HepG2 (cell line): ENCODE measurements at regions not wholly inside any gene's neighbourhood (a gene's known extent, or its start where the extent isn't known, plus 50 kb on each side); places are given as distances from the start of the nearest gene placed in this dataset.

Experiments used
- ATAC-seq: fragments of 200-7000 bp; cut with Tn5 transposase; 3 replicates; pipeline ENCODE4 v1.9.1; 2020; ENCODE audit warnings: mild to moderate bottlenecking, moderate library complexity
- BruUV-seq: library from RNA; stranded (reverse); fragments of 400-500 nt; replicated peaks from 2 replicates; lab custom pipeline; 2021; lab: Mats Ljungman, UMichigan
- CTCF ChIA-PET: fragments of 300-600 bp; formaldehyde crosslinking; extraction: SDS; loops from one replicate; lab custom pipeline; 2021; ENCODE audit warnings: low total read pairs, inconsistent platforms, low intra/inter-chr PET ratio; lab: Yijun Ruan, JAX
- POLR2A ChIA-PET: fragments of 350-600 bp; sonication (Branson Sonifier 250); formaldehyde crosslinking; loops from one replicate; lab custom pipeline; 2020; ENCODE audit warnings: antibody characterized with exemption, inconsistent platforms; lab: Yijun Ruan, JAX
- DNase-seq: peaks from one replicate; pipeline ENCODE4 v3.0.0-alpha.2; 2015; ENCODE audit warnings: low spot score
- FAIRE-seq: peaks from 3 replicates; lab custom pipeline; 2011; peaks lifted over from hg19 to GRCh38; lab: Jason Lieb, UNC
- H2AFZ ChIP-seq: one replicate; pipeline ENCODE4 v1.6.1; 2011; ENCODE audit warnings: low read length, inconsistent platforms
- H3K27ac ChIP-seq: fragments of 300-600 bp; 3 replicates; pipeline ENCODE4 v1.8.0; 2011; ENCODE audit warnings: mixed run types, mild to moderate bottlenecking, mixed read lengths, low read length, inconsistent platforms; ENCODE audit not compliant: insufficient read depth; ENCODE audit errors: extremely low read length
- H3K27me3 ChIP-seq, 2 experiments: fragments of 200-600 bp in 1 of 2; 2 replicates in 1 of 2; 3 replicates in 1 of 2; pipeline versions ENCODE4 v1.6.0 to v1.8.0; 2011; ENCODE audit warnings: low read length in 2 of 2, mild to moderate bottlenecking in 2 of 2, moderate library complexity in 2 of 2, inconsistent platforms in 1 of 2; ENCODE audit not compliant: insufficient read depth in 2 of 2, control insufficient read depth in 1 of 2
- H3K36me3 ChIP-seq, 2 experiments: fragments of 200-600 bp in 1 of 2; replicated peaks in 1 of 2; 2 replicates in 1 of 2; 3 replicates in 1 of 2; pipeline versions ENCODE4 v1.5.1 to v1.8.0; 2011; ENCODE audit warnings: low read length in 2 of 2, inconsistent platforms in 1 of 2; ENCODE audit not compliant: insufficient read depth in 2 of 2, control insufficient read depth in 1 of 2
- H3K4me1 ChIP-seq: 2 replicates; pipeline ENCODE4 v1.5.1; 2012; ENCODE audit warnings: low read length, inconsistent platforms; ENCODE audit not compliant: insufficient read depth
- H3K4me2 ChIP-seq: 2 replicates; pipeline ENCODE4 v1.6.0; 2011; ENCODE audit warnings: low read depth, low read length, inconsistent platforms
- H3K4me3 ChIP-seq, 3 experiments: fragments of 200-600 bp in 1 of 3; sonication (generic), shearing (Covaris generic) in 1 of 3; replicated peaks in 1 of 3; 2 replicates each; pipeline ENCODE4 v1.5.1; 2011 to 2016; ENCODE audit warnings: low read length in 3 of 3, inconsistent platforms in 2 of 3, low read depth in 2 of 3, mild to moderate bottlenecking in 2 of 3, control low read depth in 1 of 3, mixed read lengths in 1 of 3; ENCODE audit not compliant: insufficient read depth in 1 of 3
- H3K79me2 ChIP-seq: one replicate; pipeline ENCODE4 v1.6.1; 2011; ENCODE audit warnings: low read length, inconsistent platforms; ENCODE audit not compliant: insufficient read depth
- H3K9ac ChIP-seq: 2 replicates; pipeline ENCODE4 v1.6.0; 2011; ENCODE audit warnings: mild to moderate bottlenecking, low read depth, low read length, inconsistent platforms; ENCODE audit not compliant: insufficient read depth
- H3K9me3 ChIP-seq: 2 replicates; pipeline ENCODE4 v1.5.1; 2012; ENCODE audit warnings: mild to moderate bottlenecking, low read length
- H4K20me1 ChIP-seq: 2 replicates; pipeline ENCODE4 v1.6.0; 2011; ENCODE audit warnings: inconsistent platforms, mild to moderate bottlenecking, low read length, moderate library complexity; ENCODE audit not compliant: insufficient read depth
- BORCS8-MEF2B ChIP-seq: sonication (generic); formaldehyde crosslinking; IDR thresholded peaks from 2 replicates; pipeline ENCODE4 v1.8.0; 2022; ENCODE audit warnings: mild to moderate bottlenecking, missing genetic modification reagents
- HBP1 ChIP-seq: IDR thresholded peaks from 2 replicates; pipeline ENCODE4 v1.6.1; 2016; ENCODE audit warnings: low read depth, control low read depth
- HDAC1 ChIP-seq: sonication (generic); formaldehyde crosslinking; IDR thresholded peaks from 2 replicates; pipeline ENCODE4 v1.5.1; 2020; ENCODE audit warnings: mild to moderate bottlenecking, missing genetic modification reagents
- HHEX ChIP-seq: IDR thresholded peaks from 2 replicates; pipeline ENCODE4 v1.6.1; 2016; ENCODE audit warnings: control low read depth
- PRMT3 ChIP-seq: sonication (generic); formaldehyde crosslinking; IDR thresholded peaks from 2 replicates; pipeline ENCODE4 v1.8.1; 2022; ENCODE audit warnings: low read depth, mild to moderate bottlenecking, moderate library complexity, missing genetic modification reagents, borderline replicate concordance
- RBFOX2 ChIP-seq: fragments of 200-400 bp; formaldehyde crosslinking; IDR thresholded peaks from 2 replicates; pipeline ENCODE4 v1.6.1; 2017; ENCODE audit warnings: low read depth, mild to moderate bottlenecking, low read length
- YY1 ChIP-seq: IDR thresholded peaks from 2 replicates; pipeline ENCODE4 v1.6.1; 2011; ENCODE audit warnings: low read length, low read depth, moderate library complexity, mild to moderate bottlenecking; ENCODE audit not compliant: insufficient read depth, insufficient replicate concordance
- ZNF205 ChIP-seq: IDR thresholded peaks from 2 replicates; pipeline ENCODE4 v1.6.1; 2018; ENCODE audit warnings: missing biosample characterization, missing genetic modification reagents
- ZNF232 ChIP-seq: sonication (generic); formaldehyde crosslinking; IDR thresholded peaks from 2 replicates; pipeline ENCODE4 v1.4.0; 2020; ENCODE audit warnings: missing genetic modification reagents, borderline replicate concordance
- ZNF24 ChIP-seq: fragments of 450-650 bp; IDR thresholded peaks from 2 replicates; pipeline ENCODE4 v1.6.1; 2017; ENCODE audit warnings: antibody characterized with exemption, mild to moderate bottlenecking
- ZNF33B ChIP-seq: sonication (generic); formaldehyde crosslinking; IDR thresholded peaks from 2 replicates; pipeline ENCODE4 v1.5.1; 2020; ENCODE audit warnings: mild to moderate bottlenecking, missing genetic modification reagents
- ZNF407 ChIP-seq: sonication (generic); formaldehyde crosslinking; IDR thresholded peaks from one replicate; pipeline ENCODE4 v1.5.1; 2020; ENCODE audit warnings: mild to moderate bottlenecking, missing genetic modification reagents; ENCODE audit errors: not compliant biosample characterization
- WGBS: methylation state at CpG from one replicate; pipeline ENCODE4 v1.1.6; 2017; ENCODE audit warnings: low lambda C conversion rate; 5-methylcytosine and 5-hydroxymethylcytosine counted together
- in situ Hi-C: cut with HindIII; loops from 2 replicates; pipeline ENCODE4 v1.10.0; 2017; ENCODE audit warnings: low pct_unique_long_range_greater_than_20kb; ENCODE audit not compliant: extremely low pct_ligation_motif_present
- intact Hi-C: fragments of 100-400 bp; cut with micrococcal nuclease; formaldehyde crosslinking; loops from one replicate; pipeline ENCODE4 v1.10.0; 2022; ENCODE audit not compliant: unreplicated experiment
- TF ChIP-seq, protein P1 (sequence below): sonication (generic); formaldehyde crosslinking; IDR thresholded peaks from 2 replicates; pipeline ENCODE4 v1.5.0; 2020; ENCODE audit warnings: mild to moderate bottlenecking, missing genetic modification reagents

DNA sequence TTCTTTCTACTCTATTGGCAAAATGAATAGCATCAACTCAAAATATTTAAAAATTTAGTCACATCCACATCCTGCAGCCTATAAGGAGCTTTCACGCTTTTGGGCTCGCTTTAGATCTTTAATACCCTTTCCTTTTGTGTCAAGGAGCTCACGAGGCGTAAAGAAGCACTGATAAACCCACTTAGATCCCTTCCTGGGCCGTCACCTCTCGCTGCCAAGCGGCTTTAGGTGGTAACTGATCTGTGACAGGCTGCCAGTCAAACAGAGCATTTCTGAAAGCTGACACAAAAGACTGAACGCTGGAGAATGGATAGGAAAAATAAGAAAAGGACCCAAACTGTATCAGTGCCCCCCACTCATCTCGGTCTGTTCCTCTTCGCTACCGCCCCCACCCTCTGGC, 385.7 kb upstream of the MMS22L start:
- H3K79me2 ChIP-seq: no peaks in the 10 kb centered on the region
- no peak for ATAC-seq
- no peaks in the 10 kb centered on the region for H4K20me1 ChIP-seq
- FAIRE-seq: no peak
- intact Hi-C loops: no loop called here
- in situ Hi-C loops: no loop called here
- no peak overlapping the region for H3K4me3 ChIP-seq
- 30% methylated on average over 11 of the region's 11 CpGs for WGBS
- no peak for TF ChIP-seq HBP1
- TF ChIP-seq, protein P1, sequence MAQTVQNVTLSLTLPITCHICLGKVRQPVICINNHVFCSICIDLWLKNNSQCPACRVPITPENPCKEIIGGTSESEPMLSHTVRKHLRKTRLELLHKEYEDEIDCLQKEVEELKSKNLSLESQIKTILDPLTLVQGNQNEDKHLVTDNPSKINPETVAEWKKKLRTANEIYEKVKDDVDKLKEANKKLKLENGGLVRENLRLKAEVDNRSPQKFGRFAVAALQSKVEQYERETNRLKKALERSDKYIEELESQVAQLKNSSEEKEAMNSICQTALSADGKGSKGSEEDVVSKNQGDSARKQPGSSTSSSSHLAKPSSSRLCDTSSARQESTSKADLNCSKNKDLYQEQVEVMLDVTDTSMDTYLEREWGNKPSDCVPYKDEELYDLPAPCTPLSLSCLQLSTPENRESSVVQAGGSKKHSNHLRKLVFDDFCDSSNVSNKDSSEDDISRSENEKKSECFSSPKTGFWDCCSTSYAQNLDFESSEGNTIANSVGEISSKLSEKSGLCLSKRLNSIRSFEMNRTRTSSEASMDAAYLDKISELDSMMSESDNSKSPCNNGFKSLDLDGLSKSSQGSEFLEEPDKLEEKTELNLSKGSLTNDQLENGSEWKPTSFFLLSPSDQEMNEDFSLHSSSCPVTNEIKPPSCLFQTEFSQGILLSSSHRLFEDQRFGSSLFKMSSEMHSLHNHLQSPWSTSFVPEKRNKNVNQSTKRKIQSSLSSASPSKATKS (CRISPR knock-in tag): no peak
- no peak for TF ChIP-seq HHEX (CRISPR knock-in tag)
- no peak for TF ChIP-seq ZNF33B (CRISPR knock-in tag)
- TF ChIP-seq PRMT3: no peak
- TF ChIP-seq ZNF232 (CRISPR knock-in tag): no peak
- TF ChIP-seq BORCS8-MEF2B (CRISPR knock-in tag): no peak
- no peak for TF ChIP-seq ZNF407 (CRISPR knock-in tag)
- TF ChIP-seq ZNF205 (CRISPR knock-in tag): no peak
- TF ChIP-seq RBFOX2: no peak
- TF ChIP-seq HDAC1 (CRISPR knock-in tag): no peak
- no peak for TF ChIP-seq YY1
- no peak for TF ChIP-seq ZNF24
- H3K9ac ChIP-seq: no peak overlapping the region
- no TSS peak for BruUV-seq
- H3K27ac ChIP-seq: no peak overlapping the region
- H3K36me3 ChIP-seq: no peaks in the 10 kb centered on the region
- no peak for DNase-seq
- CTCF ChIA-PET: no interaction called here
- no peak overlapping the region for H3K4me2 ChIP-seq
- POLR2A ChIA-PET: no interaction called here
- H2AFZ ChIP-seq: no peak overlapping the region
- no peaks in the 10 kb centered on the region for H3K4me1 ChIP-seq
- H3K9me3 ChIP-seq: no peaks in the 10 kb centered on the region
- H3K27me3 ChIP-seq: no peaks in the 10 kb centered on the region
